Coronary artery (tissue), 2 donors: ENCODE measurements at regions not wholly inside any gene's neighbourhood (a gene's known extent, or its start where the extent isn't known, plus 50 kb on each side); places are given as distances from the start of the nearest gene placed in this dataset.

Source experiments
- DNase-seq: peaks from one replicate; pipeline ENCODE4 v3.0.0-alpha.2; 2017; ENCODE audit warnings: low spot score
- H3K27ac ChIP-seq, 2 donors: fragments of 200-600 bp; sonication (generic); one replicate each; pipeline ENCODE4 v1.5.1; 2016 to 2019
- H3K4me3 ChIP-seq: fragments of 200-600 bp; sonication (generic); 2 replicates; pipeline ENCODE4 v1.5.1; 2016; ENCODE audit warnings: mild to moderate bottlenecking, moderate library complexity
- CTCF ChIP-seq: fragments of 200-600 bp; sonication (generic); IDR thresholded peaks from one replicate; pipeline ENCODE4 v1.5.1; 2019; ENCODE audit warnings: antibody characterized with exemption

DNA sequence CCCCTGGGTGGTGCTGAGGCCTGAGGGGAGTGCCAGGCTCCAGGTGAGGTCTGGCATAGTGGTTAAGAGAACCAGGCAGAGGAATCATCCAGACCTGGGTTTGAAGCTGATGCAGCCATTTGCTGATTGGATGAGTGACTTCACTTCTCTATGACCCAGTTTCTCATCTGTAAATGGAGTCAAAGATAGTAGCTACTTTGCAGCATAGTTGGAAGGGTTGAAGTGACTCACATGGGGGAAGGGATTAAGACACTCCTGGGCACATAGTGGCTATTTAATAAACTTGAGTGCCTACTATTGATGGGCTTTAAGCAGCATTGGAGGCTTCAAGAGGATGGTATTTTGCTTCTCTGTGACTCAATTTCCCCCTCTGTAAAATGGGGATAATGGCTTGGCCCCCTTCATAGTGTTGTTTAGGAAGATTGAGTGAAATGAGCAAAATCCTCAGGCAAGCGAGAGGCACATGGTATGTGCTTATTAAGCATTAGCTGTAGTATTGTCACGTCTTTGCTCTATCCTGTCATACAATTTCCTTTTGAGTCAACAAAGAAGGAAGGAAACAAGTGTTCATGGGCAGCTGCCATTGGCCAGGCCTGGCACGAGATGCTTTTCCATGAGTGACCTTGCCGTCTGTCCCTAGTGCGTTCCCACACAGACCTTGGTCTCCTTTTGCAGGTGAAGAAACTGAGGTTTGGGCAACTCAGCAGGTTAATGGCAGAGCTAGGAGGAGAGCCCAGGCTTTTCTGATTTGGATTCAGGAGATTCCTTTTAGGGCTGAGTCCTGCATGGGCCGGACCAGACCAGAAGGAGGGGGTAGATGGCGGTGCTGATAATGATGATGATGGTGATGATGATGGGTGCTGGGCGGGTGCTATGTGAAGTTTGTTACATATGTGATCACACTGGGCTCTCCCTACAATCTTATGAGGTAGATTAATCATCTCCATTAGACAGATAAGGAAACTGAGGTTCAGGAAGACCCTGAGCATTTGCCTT, 131.1 kb upstream of the WNT4 start:
- no peak for TF ChIP-seq CTCF
- Histone ChIP-seq H3K27ac (no peak overlapping the region), H3K4me3 (no peak overlapping the region)
- no peak for DNase-seq

GRCh38 chr1:22275167-22275566, 132.3 kb upstream of the WNT4 start:
- DNase-seq = no peak
- Histone ChIP-seq H3K4me3 (no peak overlapping the region), H3K27ac (no peak overlapping the region)
- no peak for TF ChIP-seq CTCF

DNA sequence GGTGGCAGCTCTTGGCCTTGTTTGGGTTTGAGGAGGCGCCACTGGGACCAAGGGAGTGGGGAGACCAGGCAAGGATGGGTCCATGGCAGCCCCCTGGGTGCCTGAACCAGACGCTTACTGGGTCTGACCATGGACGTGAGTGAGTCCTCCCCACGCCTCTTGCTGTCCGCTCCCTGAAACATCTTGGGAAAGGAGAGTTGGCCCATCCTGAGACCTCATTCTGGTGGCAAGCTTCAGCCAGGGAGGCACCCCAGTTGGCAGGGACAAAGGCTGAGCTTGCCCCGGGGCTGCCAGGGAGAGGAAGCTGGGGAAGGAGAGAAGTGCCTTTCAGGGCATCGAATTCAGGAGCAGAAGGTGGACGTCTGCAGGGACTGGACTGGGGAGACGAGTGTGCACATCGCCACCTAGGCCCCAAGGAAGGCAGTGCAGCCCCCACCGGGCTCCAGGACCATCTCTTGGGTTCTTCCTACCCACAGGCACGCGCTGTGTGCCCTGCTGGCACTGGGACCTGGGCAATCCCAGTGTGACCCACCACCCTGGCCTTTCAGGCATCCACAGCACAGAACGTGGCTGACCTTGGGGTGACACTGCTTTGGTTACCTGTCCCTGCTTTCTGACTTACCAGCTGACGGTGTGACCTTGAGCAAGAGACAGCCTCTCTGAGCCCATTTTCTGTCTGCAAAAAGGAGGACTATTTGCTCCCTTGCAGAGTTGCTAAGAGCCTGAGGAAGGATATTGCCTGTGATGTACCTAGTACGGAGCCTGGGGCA, 132.9 kb upstream of the WNT4 start:
- DNase-seq = no peak
- peak; percentile 45 for TF ChIP-seq CTCF
- no peak overlapping the region for H3K4me3 ChIP-seq
- no peak overlapping the region for H3K27ac ChIP-seq

GRCh38 chr1:22276396-22276748, 133.5 kb upstream of the WNT4 start:
- no peak for DNase-seq
- no peak for TF ChIP-seq CTCF
- no peak overlapping the region for H3K4me3 ChIP-seq
- no peak overlapping the region for H3K27ac ChIP-seq

GRCh38 chr1:22277662-22278061, 134.8 kb upstream of the WNT4 start:
- H3K27ac ChIP-seq = no peak overlapping the region
- TF ChIP-seq CTCF = no peak
- H3K4me3 ChIP-seq = no peak overlapping the region
- no peak for DNase-seq

GRCh38 chr1:22279735-22280134, 136.8 kb upstream of the WNT4 start:
- no peak for TF ChIP-seq CTCF
- Histone ChIP-seq H3K4me3 (no peak overlapping the region), H3K27ac (no peak overlapping the region)
- no peak for DNase-seq
